ENCODE measurements at regions not wholly inside any gene's neighbourhood (a gene's known extent, or its start where the extent isn't known, plus 50 kb on each side); places are given as distances from the start of the nearest gene placed in this dataset.

DNA sequence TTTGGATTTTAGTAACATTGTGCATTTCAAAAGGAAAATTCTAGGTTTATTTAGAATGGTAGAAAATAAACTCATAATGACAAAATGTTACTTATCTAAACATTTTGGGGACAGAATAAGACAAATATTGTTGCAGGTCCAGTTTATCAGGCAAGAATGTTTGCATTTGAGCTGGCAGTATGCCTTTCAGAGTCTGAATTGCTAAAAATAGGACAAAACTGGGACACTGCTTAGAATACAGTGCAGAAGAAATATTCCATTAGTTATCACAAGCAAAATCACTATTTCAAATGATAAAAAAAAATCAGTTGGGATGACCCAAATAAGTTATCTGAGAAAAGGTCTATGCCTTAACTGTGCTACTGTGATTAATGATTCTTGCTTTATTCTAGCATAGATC is 870.3 kb upstream of the MIR17HG start:
- Histone ChIP-seq H3K27ac (ENCODE audit: low read depth, low read length) (no peak overlapping the region), H3K9me2 (replicated peaks; ENCODE audit: insufficient read depth, low read length) (no peaks in the 10 kb centered on the region), H4K20me1 (ENCODE audit: low read depth, low read length) (no peaks in the 10 kb centered on the region), H3K27me3 (ENCODE audit: low read length) (no peaks in the 10 kb centered on the region), H3F3A (ENCODE audit: insufficient read depth) (no peaks in the 10 kb centered on the region), H3K9ac (ENCODE audit: low read length) (no peak overlapping the region), H2AFZ (ENCODE audit: low read depth, low read length, severe bottlenecking) (no peak overlapping the region), H3K4me2 (ENCODE audit: low read depth, low read length, poor library complexity, severe bottlenecking) (no peak overlapping the region), H3K4me3 (ENCODE audit: insufficient read depth, low read length, poor library complexity, severe bottlenecking) (no peak overlapping the region), H3K79me2 (ENCODE audit: insufficient read depth, low read length) (no peaks in the 10 kb centered on the region), H3K36me3 (ENCODE audit: low read length) (no peaks in the 10 kb centered on the region), H3K9me3 (ENCODE audit: insufficient read depth, low read length) (no peaks in the 10 kb centered on the region)
- no peak for TF ChIP-seq EZH2phosphoT487 (conservative IDR thresholded peaks at IDR 0.05; ENCODE audit: low read length)
- TF ChIP-seq, protein P1, sequence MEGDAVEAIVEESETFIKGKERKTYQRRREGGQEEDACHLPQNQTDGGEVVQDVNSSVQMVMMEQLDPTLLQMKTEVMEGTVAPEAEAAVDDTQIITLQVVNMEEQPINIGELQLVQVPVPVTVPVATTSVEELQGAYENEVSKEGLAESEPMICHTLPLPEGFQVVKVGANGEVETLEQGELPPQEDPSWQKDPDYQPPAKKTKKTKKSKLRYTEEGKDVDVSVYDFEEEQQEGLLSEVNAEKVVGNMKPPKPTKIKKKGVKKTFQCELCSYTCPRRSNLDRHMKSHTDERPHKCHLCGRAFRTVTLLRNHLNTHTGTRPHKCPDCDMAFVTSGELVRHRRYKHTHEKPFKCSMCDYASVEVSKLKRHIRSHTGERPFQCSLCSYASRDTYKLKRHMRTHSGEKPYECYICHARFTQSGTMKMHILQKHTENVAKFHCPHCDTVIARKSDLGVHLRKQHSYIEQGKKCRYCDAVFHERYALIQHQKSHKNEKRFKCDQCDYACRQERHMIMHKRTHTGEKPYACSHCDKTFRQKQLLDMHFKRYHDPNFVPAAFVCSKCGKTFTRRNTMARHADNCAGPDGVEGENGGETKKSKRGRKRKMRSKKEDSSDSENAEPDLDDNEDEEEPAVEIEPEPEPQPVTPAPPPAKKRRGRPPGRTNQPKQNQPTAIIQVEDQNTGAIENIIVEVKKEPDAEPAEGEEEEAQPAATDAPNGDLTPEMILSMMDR (IDR thresholded peaks at IDR 0.05; ENCODE audit: insufficient read depth, low read length, poor library complexity, severe bottlenecking) = no peak

DNA sequence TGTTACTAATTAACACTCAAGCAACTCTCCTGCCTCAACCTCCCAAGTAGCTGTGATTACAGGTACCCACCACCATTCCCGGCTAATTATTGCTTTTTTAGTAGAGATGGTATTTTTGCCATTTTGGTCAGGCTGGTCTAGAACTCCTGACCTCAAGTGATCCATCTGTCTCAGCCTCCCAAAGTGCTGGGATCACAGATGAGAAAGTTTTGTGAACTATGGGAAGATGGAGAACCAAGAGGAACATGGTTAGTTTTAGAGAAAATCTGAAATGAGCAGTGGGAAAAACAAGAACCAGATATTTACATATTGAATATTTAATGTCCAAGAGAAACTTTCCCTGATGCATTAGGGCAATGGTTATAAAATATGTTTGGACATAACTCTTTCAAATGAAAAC is 863.6 kb upstream of the MIR17HG start:
- no peaks in the 10 kb centered on the region for H3F3A ChIP-seq (ENCODE audit: insufficient read depth)
- no peak overlapping the region for H3K4me3 ChIP-seq (ENCODE audit: insufficient read depth, low read length, poor library complexity, severe bottlenecking)
- no peak for TF ChIP-seq EZH2phosphoT487 (conservative IDR thresholded peaks at IDR 0.05; ENCODE audit: low read length)
- TF ChIP-seq, protein P1 (IDR thresholded peaks at IDR 0.05; ENCODE audit: insufficient read depth, low read length, poor library complexity, severe bottlenecking) = no peak
- H3K27ac ChIP-seq (ENCODE audit: low read depth, low read length) = no peak overlapping the region
- no peaks in the 10 kb centered on the region for H3K9me2 ChIP-seq (replicated peaks; ENCODE audit: insufficient read depth, low read length)
- H3K27me3 ChIP-seq (ENCODE audit: low read length) = no peaks in the 10 kb centered on the region
- no peak overlapping the region for H2AFZ ChIP-seq (ENCODE audit: low read depth, low read length, severe bottlenecking)
- H3K79me2 ChIP-seq (ENCODE audit: insufficient read depth, low read length) = no peaks in the 10 kb centered on the region
- no peaks in the 10 kb centered on the region for H4K20me1 ChIP-seq (ENCODE audit: low read depth, low read length)
- no peaks in the 10 kb centered on the region for H3K36me3 ChIP-seq (ENCODE audit: low read length)
- no peak overlapping the region for H3K9ac ChIP-seq (ENCODE audit: low read length)
- H3K9me3 ChIP-seq (ENCODE audit: insufficient read depth, low read length) = no peaks in the 10 kb centered on the region
- no peak overlapping the region for H3K4me2 ChIP-seq (ENCODE audit: low read depth, low read length, poor library complexity, severe bottlenecking)

DNA sequence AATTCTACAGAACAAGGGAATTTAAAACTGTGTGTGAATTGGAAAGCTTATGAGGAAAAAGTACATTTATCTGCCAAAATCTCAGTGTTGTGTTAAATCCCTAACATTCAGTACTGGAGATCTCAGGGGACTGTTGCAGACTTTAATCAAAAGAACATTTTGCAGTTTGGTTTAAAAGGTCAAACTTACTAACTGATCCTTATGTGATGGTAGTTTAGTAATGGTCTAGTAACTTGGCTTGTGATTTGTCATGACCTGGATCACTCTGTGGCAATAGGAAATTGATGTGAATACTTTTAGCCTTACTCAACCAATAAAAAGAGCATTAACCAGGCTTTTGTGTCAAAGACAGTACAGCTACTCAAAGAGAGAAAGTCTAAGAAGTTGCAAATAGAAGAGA is 862.1 kb upstream of the MIR17HG start:
- no peak overlapping the region for H3K4me2 ChIP-seq (ENCODE audit: low read depth, low read length, poor library complexity, severe bottlenecking)
- H2AFZ ChIP-seq (ENCODE audit: low read depth, low read length, severe bottlenecking) = no peak overlapping the region
- H3K36me3 ChIP-seq (ENCODE audit: low read length) = no peaks in the 10 kb centered on the region
- no peaks in the 10 kb centered on the region for H3K79me2 ChIP-seq (ENCODE audit: insufficient read depth, low read length)
- no peak overlapping the region for H3K27ac ChIP-seq (ENCODE audit: low read depth, low read length)
- TF ChIP-seq EZH2phosphoT487 (conservative IDR thresholded peaks at IDR 0.05; ENCODE audit: low read length) = no peak
- TF ChIP-seq, protein P1 (IDR thresholded peaks at IDR 0.05; ENCODE audit: insufficient read depth, low read length, poor library complexity, severe bottlenecking) = no peak
- H4K20me1 ChIP-seq (ENCODE audit: low read depth, low read length) = no peaks in the 10 kb centered on the region
- no peak overlapping the region for H3K4me3 ChIP-seq (ENCODE audit: insufficient read depth, low read length, poor library complexity, severe bottlenecking)
- no peaks in the 10 kb centered on the region for H3K27me3 ChIP-seq (ENCODE audit: low read length)
- no peak overlapping the region for H3K9ac ChIP-seq (ENCODE audit: low read length)
- no peaks in the 10 kb centered on the region for H3K9me3 ChIP-seq (ENCODE audit: insufficient read depth, low read length)
- H3K9me2 ChIP-seq (replicated peaks; ENCODE audit: insufficient read depth, low read length) = no peaks in the 10 kb centered on the region
- H3F3A ChIP-seq (ENCODE audit: insufficient read depth) = no peaks in the 10 kb centered on the region
